ENCODE measurements at regions not wholly inside any gene's neighbourhood (a gene's known extent, or its start where the extent isn't known, plus 50 kb on each side); places are given as distances from the start of the nearest gene placed in this dataset.

DNA sequence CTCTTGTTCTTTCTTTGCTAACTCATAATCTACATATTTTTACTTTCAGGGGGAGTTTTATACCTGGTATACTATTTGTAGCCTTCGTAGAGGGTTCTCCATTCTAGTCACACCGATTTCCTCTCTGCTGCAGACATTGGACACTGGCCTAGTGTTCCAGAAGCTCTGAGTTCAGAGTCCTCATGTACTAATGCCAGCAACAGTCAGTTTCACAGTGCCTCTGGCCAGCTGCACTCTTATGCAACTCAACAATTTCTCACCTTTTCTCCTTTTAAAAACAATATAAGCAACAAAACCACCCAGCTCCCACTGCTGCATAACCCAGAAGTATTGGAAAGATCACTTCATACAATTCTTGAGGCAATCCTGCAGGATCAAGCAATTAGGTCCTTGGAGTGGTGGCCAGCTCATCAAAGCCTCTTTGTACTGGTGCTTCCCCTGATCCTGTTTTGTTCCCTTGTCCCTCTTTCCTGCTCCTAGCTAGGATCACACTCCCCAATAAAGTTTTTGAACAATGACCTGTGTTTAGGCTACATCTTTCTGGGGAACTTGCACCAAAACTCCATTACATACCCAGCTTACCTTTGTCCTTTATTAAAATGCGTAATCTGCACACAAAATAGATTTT is 98.1 kb upstream of the TUT7 start:
- H3K4me2 ChIP-seq, result no peak overlapping the region
- H3K36me3 ChIP-seq (ENCODE audit: low read depth), result no peaks in the 10 kb centered on the region
- H3K4me3 ChIP-seq, result no peak overlapping the region
- BruUV-seq (replicated peaks), result no TSS peak
- no peaks in the 10 kb centered on the region for H3K9me2 ChIP-seq (ENCODE audit: insufficient read depth)
- H4K20me1 ChIP-seq (ENCODE audit: insufficient read depth), result no peaks in the 10 kb centered on the region
- H3K79me2 ChIP-seq (ENCODE audit: low read depth), result no peaks in the 10 kb centered on the region
- H3K27me3 ChIP-seq (ENCODE audit: insufficient read depth, low read depth), result no peaks in the 10 kb centered on the region
- H3K4me1 ChIP-seq (replicated peaks; ENCODE audit: insufficient read depth), result 0 out of 2 replicates have a peak, but pooled peaks cover 8% of the 10 kb centered on the region
- TF ChIP-seq EZH2 (IDR thresholded peaks at IDR 0.05; ENCODE audit: low read depth) (no peak), CTCF (conservative IDR thresholded peaks at IDR 0.05) (no peak)
- POLR2A ChIA-PET (ENCODE audit: unreplicated experiment), result no interaction called here
- CTCF ChIA-PET, result no interaction called here
- no peaks in the 10 kb centered on the region for H3K9me3 ChIP-seq (ENCODE audit: insufficient read depth, low read depth)
- no peak overlapping the region for H3K27ac ChIP-seq
- intact Hi-C loops (cut with micrococcal nuclease; ENCODE audit: unreplicated experiment), result no loop called here
- DNase-seq, result no peak
- H3F3A ChIP-seq (ENCODE audit: insufficient read depth, low read depth), result no peaks in the 10 kb centered on the region
- no peak overlapping the region for H2AFZ ChIP-seq

GRCh38 chr9:86449246-86449645 is 95.0 kb upstream of the TUT7 start:
- intact Hi-C loops (cut with micrococcal nuclease; ENCODE audit: unreplicated experiment), result no loop called here
- no peaks in the 10 kb centered on the region for H3K9me3 ChIP-seq (ENCODE audit: insufficient read depth, low read depth)

DNA sequence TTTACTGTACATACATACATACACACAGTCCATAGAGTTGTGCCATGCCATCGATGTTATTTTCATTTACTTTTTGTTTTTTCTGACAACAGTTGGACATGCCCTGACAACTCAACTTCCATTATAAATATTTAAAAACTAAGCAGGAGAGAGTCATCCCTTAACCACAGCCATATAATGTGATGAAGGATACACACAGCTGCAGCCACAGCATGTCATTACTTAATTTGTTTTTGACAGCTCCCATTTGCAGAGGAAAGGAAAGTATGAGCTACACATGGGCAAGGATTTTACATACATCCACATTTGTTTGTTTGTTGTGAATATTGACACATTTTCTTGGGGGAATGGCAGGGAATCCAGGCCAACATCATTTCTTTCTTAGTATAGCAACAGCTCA is 91.5 kb upstream of the TUT7 start:
- no TSS peak for BruUV-seq (replicated peaks)
- H3K4me1 ChIP-seq (replicated peaks; ENCODE audit: insufficient read depth), result no peaks in the 10 kb centered on the region
- no peak overlapping the region for H2AFZ ChIP-seq
- no peaks in the 10 kb centered on the region for H3K9me2 ChIP-seq (ENCODE audit: insufficient read depth)
- intact Hi-C loops (cut with micrococcal nuclease; ENCODE audit: unreplicated experiment), result no loop called here
- ChIA-PET POLR2A (ENCODE audit: unreplicated experiment) (no interaction called here), CTCF (interaction anchor here (0.7 kb wide), 1 partner anchor 72 kb away, joined by 3 read pairs; no protein-coding TSS in a partner anchor)
- no peak overlapping the region for H3K4me3 ChIP-seq
- H3K27me3 ChIP-seq (ENCODE audit: insufficient read depth, low read depth), result no peaks in the 10 kb centered on the region
- DNase-seq, result no peak
- no peaks in the 10 kb centered on the region for H3K79me2 ChIP-seq (ENCODE audit: low read depth)
- no peaks in the 10 kb centered on the region for H3F3A ChIP-seq (ENCODE audit: insufficient read depth, low read depth)
- H3K9me3 ChIP-seq (ENCODE audit: insufficient read depth, low read depth), result no peaks in the 10 kb centered on the region
- no peaks in the 10 kb centered on the region for H3K36me3 ChIP-seq (ENCODE audit: low read depth)
- H4K20me1 ChIP-seq (ENCODE audit: insufficient read depth), result no peaks in the 10 kb centered on the region
- TF ChIP-seq EZH2 (IDR thresholded peaks at IDR 0.05; ENCODE audit: low read depth) (no peak), CTCF (conservative IDR thresholded peaks at IDR 0.05) (no peak)
- no peak overlapping the region for H3K4me2 ChIP-seq
- no peak overlapping the region for H3K27ac ChIP-seq

More at GRCh38 chr9:86449246-86449645, 95.0 kb upstream of the TUT7 start:
- TF ChIP-seq CTCF (conservative IDR thresholded peaks at IDR 0.05) (no peak), EZH2 (IDR thresholded peaks at IDR 0.05; ENCODE audit: low read depth) (no peak)
- no peak for DNase-seq
- Histone ChIP-seq H4K20me1 (ENCODE audit: insufficient read depth) (no peaks in the 10 kb centered on the region), H3K9me2 (ENCODE audit: insufficient read depth) (no peaks in the 10 kb centered on the region), H3K27me3 (ENCODE audit: insufficient read depth, low read depth) (no peaks in the 10 kb centered on the region), H3K4me3 (no peak overlapping the region), H3K79me2 (ENCODE audit: low read depth) (no peaks in the 10 kb centered on the region), H2AFZ (no peak overlapping the region), H3K4me2 (no peak overlapping the region), H3K36me3 (ENCODE audit: low read depth) (no peaks in the 10 kb centered on the region), H3K4me1 (replicated peaks; ENCODE audit: insufficient read depth) (no peaks in the 10 kb centered on the region), H3F3A (ENCODE audit: insufficient read depth, low read depth) (no peaks in the 10 kb centered on the region), H3K27ac (no peak overlapping the region)
- no TSS peak for BruUV-seq (replicated peaks)
- CTCF ChIA-PET, result no interaction called here
- POLR2A ChIA-PET (ENCODE audit: unreplicated experiment), result no interaction called here

All from PC-9 (cell line).